Astrocyte (in vitro differentiated cells and primary cell): ENCODE measurements at regions not wholly inside any gene's neighbourhood (a gene's known extent, or its start where the extent isn't known, plus 50 kb on each side); places are given as distances from the start of the nearest gene placed in this dataset.
A peak's percentile ranks its signal among the peaks of the same experiment; 100 is the strongest.

Experiments
- DNase-seq: peaks from one replicate; pipeline ENCODE4 v3.0.0-alpha.2; 2010; ENCODE audit warnings: low read depth
- FAIRE-seq: peaks from 2 replicates; lab custom pipeline; 2011; peaks lifted over from hg19 to GRCh38; lab: Jason Lieb, UNC
- H2AFZ ChIP-seq: 2 replicates; pipeline ENCODE4 v1.6.0; 2012; ENCODE audit warnings: low read depth, low read length, inconsistent platforms
- H3K27ac ChIP-seq: 2 replicates; pipeline ENCODE4 v1.5.1; 2011; ENCODE audit warnings: low read depth, low read length, inconsistent platforms
- H3K27me3 ChIP-seq: 2 replicates; pipeline ENCODE4 v1.6.0; 2011; ENCODE audit warnings: low read length, inconsistent platforms; ENCODE audit not compliant: insufficient read depth
- H3K36me3 ChIP-seq: 2 replicates; pipeline ENCODE4 v1.5.1; 2011; ENCODE audit warnings: low read length, inconsistent platforms; ENCODE audit not compliant: insufficient read depth
- H3K4me1 ChIP-seq: 2 replicates; pipeline ENCODE4 v1.5.1; 2011; ENCODE audit warnings: low read length, inconsistent platforms; ENCODE audit not compliant: insufficient read depth
- H3K4me2 ChIP-seq: 2 replicates; pipeline ENCODE4 v1.6.0; 2012; ENCODE audit warnings: low read length, inconsistent platforms
- H3K4me3 ChIP-seq: 2 replicates; pipeline ENCODE4 v1.5.1; 2011; ENCODE audit warnings: low read depth, mild to moderate bottlenecking, low read length, inconsistent platforms; ENCODE audit not compliant: insufficient read depth
- H3K79me2 ChIP-seq: 2 replicates; pipeline ENCODE4 v1.6.0; 2012; ENCODE audit warnings: mild to moderate bottlenecking, low read length, inconsistent platforms; ENCODE audit not compliant: insufficient read depth
- H3K9ac ChIP-seq: 2 replicates; pipeline ENCODE4 v1.6.0; 2012; ENCODE audit warnings: mild to moderate bottlenecking, low read length, inconsistent platforms
- H3K9me3 ChIP-seq: 2 replicates; pipeline ENCODE4 v1.5.1; 2012; ENCODE audit warnings: low read depth, mild to moderate bottlenecking, low read length, inconsistent platforms; ENCODE audit not compliant: insufficient read depth
- H4K20me1 ChIP-seq: 2 replicates; pipeline ENCODE4 v1.6.0; 2012; ENCODE audit warnings: low read length, inconsistent platforms; ENCODE audit not compliant: insufficient read depth
- H3K27ac Mint-ChIP-seq: one replicate; pipeline ENCODE4 v1.8.0; 2021; ENCODE audit warnings: mild to moderate bottlenecking, mixed read lengths; ENCODE audit not compliant: unreplicated experiment
- H3K27me3 Mint-ChIP-seq: one replicate; pipeline ENCODE4 v1.8.0; 2021; ENCODE audit warnings: low read depth, mixed read lengths; ENCODE audit not compliant: unreplicated experiment
- H3K36me3 Mint-ChIP-seq: one replicate; pipeline ENCODE4 v1.8.0; 2021; ENCODE audit warnings: low read depth, mixed read lengths; ENCODE audit not compliant: unreplicated experiment
- H3K4me1 Mint-ChIP-seq: one replicate; pipeline ENCODE4 v1.8.0; 2021; ENCODE audit warnings: low read depth, mixed read lengths; ENCODE audit not compliant: unreplicated experiment
- H3K4me3 Mint-ChIP-seq: one replicate; pipeline ENCODE4 v1.8.0; 2021; ENCODE audit warnings: mild to moderate bottlenecking, moderate library complexity, mixed read lengths; ENCODE audit not compliant: unreplicated experiment
- H3K9me3 Mint-ChIP-seq: one replicate; pipeline ENCODE4 v1.8.0; 2021; ENCODE audit warnings: mild to moderate bottlenecking, mixed read lengths; ENCODE audit not compliant: unreplicated experiment
- CTCF ChIP-seq: IDR thresholded peaks from 2 replicates; pipeline ENCODE4 v1.5.1; 2011; ENCODE audit warnings: low read depth, mild to moderate bottlenecking, inconsistent platforms, low read length, moderate library complexity; ENCODE audit not compliant: insufficient read depth
- EZH2 ChIP-seq: IDR thresholded peaks from 2 replicates; pipeline ENCODE4 v1.6.1; 2012; ENCODE audit warnings: mild to moderate bottlenecking, low read length, inconsistent platforms; ENCODE audit not compliant: insufficient read depth

- DNase-seq (no peak), FAIRE-seq (no peak)
- Histone ChIP-seq H3K79me2 (no peaks in the 10 kb centered on the region), H3K9ac (no peak overlapping the region), H4K20me1 (no peaks in the 10 kb centered on the region), H3K27ac (no peak overlapping the region), H2AFZ (no peak overlapping the region), H3K9me3 (no peaks in the 10 kb centered on the region), H3K27me3 (no peaks in the 10 kb centered on the region), H3K4me1 (no peaks in the 10 kb centered on the region), H3K4me3 (no peak overlapping the region), H3K36me3 (no peaks in the 10 kb centered on the region), H3K4me2 (no peak overlapping the region)
- no peak overlapping the region for H3K4me3 Mint-ChIP-seq
- no peak overlapping the region for H3K27ac Mint-ChIP-seq
- H3K36me3 Mint-ChIP-seq = no peaks in the 10 kb centered on the region
- H3K27me3 Mint-ChIP-seq = no peaks in the 10 kb centered on the region
- TF ChIP-seq EZH2 (no peak), CTCF (no peak)
- no peaks in the 10 kb centered on the region for H3K9me3 Mint-ChIP-seq
- H3K4me1 Mint-ChIP-seq = no peaks in the 10 kb centered on the region
Observed at GRCh38 chr3:28847736-28848135, 433.1 kb upstream of the RBMS3 start.

GRCh38 chr3:28850186-28850585 is 430.7 kb upstream of the RBMS3 start:
- Mint-ChIP-seq H3K27ac (no peak overlapping the region), H3K4me1 (no peaks in the 10 kb centered on the region), H3K4me3 (no peak overlapping the region), H3K36me3 (no peaks in the 10 kb centered on the region), H3K9me3 (no peaks in the 10 kb centered on the region), H3K27me3 (no peaks in the 10 kb centered on the region)
- H3K27me3 ChIP-seq = no peaks in the 10 kb centered on the region
- no peak overlapping the region for H3K4me3 ChIP-seq
- H3K4me1 ChIP-seq = no peaks in the 10 kb centered on the region
- H3K79me2 ChIP-seq = no peaks in the 10 kb centered on the region
- no peak overlapping the region for H2AFZ ChIP-seq
- FAIRE-seq = no peak
- peak; percentile 49 for DNase-seq
- H3K4me2 ChIP-seq = no peak overlapping the region
- no peaks in the 10 kb centered on the region for H3K36me3 ChIP-seq
- H4K20me1 ChIP-seq = no peaks in the 10 kb centered on the region
- no peak overlapping the region for H3K9ac ChIP-seq
- no peak overlapping the region for H3K27ac ChIP-seq
- no peaks in the 10 kb centered on the region for H3K9me3 ChIP-seq
- no peak for TF ChIP-seq CTCF

- H3K9me3 ChIP-seq = no peaks in the 10 kb centered on the region
- Mint-ChIP-seq H3K4me1 (no peaks in the 10 kb centered on the region), H3K27me3 (no peaks in the 10 kb centered on the region), H3K4me3 (no peak overlapping the region), H3K27ac (no peak overlapping the region), H3K9me3 (no peaks in the 10 kb centered on the region), H3K36me3 (no peaks in the 10 kb centered on the region)
- H3K36me3 ChIP-seq = no peaks in the 10 kb centered on the region
- no peaks in the 10 kb centered on the region for H3K27me3 ChIP-seq
- H3K4me1 ChIP-seq = no peaks in the 10 kb centered on the region
- no peak overlapping the region for H3K4me3 ChIP-seq
- no peak overlapping the region for H3K4me2 ChIP-seq
- no peak overlapping the region for H2AFZ ChIP-seq
- H3K27ac ChIP-seq = no peak overlapping the region
- H3K79me2 ChIP-seq = no peaks in the 10 kb centered on the region
- DNase-seq (no peak), FAIRE-seq (no peak)
- no peak for TF ChIP-seq EZH2
- TF ChIP-seq CTCF = no peak
- no peaks in the 10 kb centered on the region for H4K20me1 ChIP-seq
- no peak overlapping the region for H3K9ac ChIP-seq
Observed at GRCh38 chr3:28853830-28854229, 427.0 kb upstream of the RBMS3 start.
